SK-N-SH (cell line): ENCODE measurements at regions not wholly inside any gene's neighbourhood (a gene's known extent, or its start where the extent isn't known, plus 50 kb on each side); places are given as distances from the start of the nearest gene placed in this dataset.

Experiments used
- CTCF ChIA-PET: fragments of 300-600, 350-600 bp; formaldehyde crosslinking; extraction: SDS; loops from one replicate; lab custom pipeline; 2021; lab: Yijun Ruan, JAX
- POLR2A ChIA-PET: fragments of 350-600 bp; sonication (Branson Sonifier 250); formaldehyde crosslinking; extraction: SDS; loops from one replicate; lab custom pipeline; 2020; ENCODE audit warnings: antibody characterized with exemption, inconsistent platforms; lab: Yijun Ruan, JAX
- DNase-seq: peaks from one replicate; pipeline ENCODE4 v3.0.0; 2012
- H2AFZ ChIP-seq: fragments of 200-600 bp; sonication (generic); 2 replicates; pipeline ENCODE4 v1.8.1; 2016; ENCODE audit warnings: antibody characterized with exemption, mild to moderate bottlenecking, low read depth
- H3F3A ChIP-seq: fragments of 200-600 bp; sonication (generic); replicated peaks from 2 replicates; pipeline ENCODE3; 2016; ENCODE audit warnings: antibody characterized with exemption, mild to moderate bottlenecking; ENCODE audit not compliant: insufficient read depth
- H3K27ac ChIP-seq, 2 experiments: fragments of 200-500 bp in 1 of 2; fragments of 200-600 bp in 1 of 2; sonication (Bioruptor generic) in 1 of 2; sonication (generic), shearing (Covaris generic) in 1 of 2; 2 replicates each; pipeline versions ENCODE4 v1.5.1 to v1.6.1; 2014 to 2016; ENCODE audit warnings: low read depth in 2 of 2, inconsistent platforms in 1 of 2, low read length in 1 of 2, mild to moderate bottlenecking in 1 of 2, mixed read lengths in 1 of 2
- H3K27me3 ChIP-seq: fragments of 200-600 bp; sonication (generic), shearing (Covaris generic); 2 replicates; pipeline ENCODE4 v1.6.1; 2016; ENCODE audit warnings: mixed run types; ENCODE audit not compliant: insufficient read depth
- H3K36me3 ChIP-seq, 2 experiments: fragments of 200-500 bp in 1 of 2; fragments of 200-600 bp in 1 of 2; sonication (Bioruptor generic) in 1 of 2; sonication (generic) in 1 of 2; replicated peaks in 1 of 2; 2 replicates each; pipeline versions ENCODE3 to v1.5.1; 2014 to 2016; ENCODE audit warnings: low read length in 1 of 2, mild to moderate bottlenecking in 1 of 2; ENCODE audit not compliant: insufficient read depth in 2 of 2, control insufficient read depth in 1 of 2
- H3K4me1 ChIP-seq, 2 experiments: fragments of 200-500 bp in 1 of 2; fragments of 200-600 bp in 1 of 2; sonication (Bioruptor generic) in 1 of 2; sonication (generic), shearing (Covaris generic) in 1 of 2; 2 replicates each; pipeline versions ENCODE4 v1.5.1 to v1.6.1; 2014 to 2016; ENCODE audit warnings: low read depth in 1 of 2, low read length in 1 of 2, mixed run types in 1 of 2; ENCODE audit not compliant: insufficient read depth in 2 of 2, control insufficient read depth in 1 of 2
- H3K4me2 ChIP-seq: fragments of 200-600 bp; sonication (generic), shearing (Covaris generic); 2 replicates; pipeline ENCODE4 v1.6.1; 2017; ENCODE audit warnings: mixed run types
- H3K4me3 ChIP-seq, 2 experiments: fragments of 200-500 bp in 1 of 2; fragments of 200-600 bp in 1 of 2; sonication (Bioruptor generic) in 1 of 2; sonication (generic), shearing (Covaris generic) in 1 of 2; 2 replicates each; pipeline versions ENCODE4 v1.5.1 to v1.8.1; 2014 to 2016; ENCODE audit warnings: low read depth in 2 of 2, inconsistent platforms in 1 of 2, low read length in 1 of 2, mild to moderate bottlenecking in 1 of 2, mixed read lengths in 1 of 2, moderate library complexity in 1 of 2
- H3K79me2 ChIP-seq: fragments of 200-600 bp; sonication (generic); 2 replicates; pipeline ENCODE4 v1.8.1; 2017; ENCODE audit warnings: mild to moderate bottlenecking; ENCODE audit not compliant: insufficient read depth
- H3K9ac ChIP-seq: fragments of 200-600 bp; sonication (generic); 2 replicates; pipeline ENCODE4 v1.6.1; 2017; ENCODE audit warnings: mixed run types
- H3K9me2 ChIP-seq: fragments of 200-600 bp; sonication (generic); 2 replicates; pipeline ENCODE4 v1.6.1; 2017; ENCODE audit warnings: mixed run types
- H3K9me3 ChIP-seq: fragments of 200-600 bp; sonication (generic); 2 replicates; pipeline ENCODE4 v1.6.1; 2017; ENCODE audit warnings: mixed run types, mild to moderate bottlenecking, moderate library complexity
- H4K20me1 ChIP-seq: fragments of 200-600 bp; sonication (generic); 2 replicates; pipeline ENCODE4 v1.6.1; 2017; ENCODE audit warnings: mild to moderate bottlenecking, mixed run types; ENCODE audit not compliant: insufficient read depth
- CHD2 ChIP-seq: fragments of 150-350 bp; IDR thresholded peaks from 2 replicates; pipeline ENCODE4 v1.6.1; 2018; ENCODE audit warnings: low read length; ENCODE audit not compliant: partially characterized antibody
- ELF1 ChIP-seq: IDR thresholded peaks from 2 replicates; pipeline ENCODE4 v1.4.0; 2012
- EP300 ChIP-seq, 2 experiments: IDR thresholded peaks; 2 replicates each; pipeline versions ENCODE4 v1.4.0 to v1.6.1; 2012; ENCODE audit warnings: borderline replicate concordance in 1 of 2, low read depth in 1 of 2, low read length in 1 of 2
- FOXJ3 ChIP-seq: sonication (generic); formaldehyde crosslinking; IDR thresholded peaks from 2 replicates; pipeline ENCODE4 v1.5.1; 2020; ENCODE audit warnings: mild to moderate bottlenecking, missing genetic modification reagents
- GABPA ChIP-seq: IDR thresholded peaks from 2 replicates; pipeline ENCODE4 v1.4.0; 2012; ENCODE audit warnings: low read depth, mild to moderate bottlenecking
- MAX ChIP-seq: IDR thresholded peaks from 2 replicates; pipeline ENCODE4 v1.4.0; 2012; ENCODE audit warnings: low read depth
- MEF2A ChIP-seq: IDR thresholded peaks from 2 replicates; pipeline ENCODE4 v1.4.0; 2012; ENCODE audit warnings: low read depth, borderline replicate concordance
- MXI1 ChIP-seq: IDR thresholded peaks from 2 replicates; pipeline ENCODE4 v1.6.1; 2012; ENCODE audit warnings: mild to moderate bottlenecking, low read depth, low read length, improper control_type of control experiment
- NFIC ChIP-seq: IDR thresholded peaks from 2 replicates; pipeline ENCODE4 v1.4.0; 2012; ENCODE audit warnings: borderline replicate concordance
- PBX3 ChIP-seq: IDR thresholded peaks from 2 replicates; pipeline ENCODE4; 2012
- RAD21 ChIP-seq: IDR thresholded peaks from 2 replicates; pipeline ENCODE4 v1.6.1; 2012; ENCODE audit warnings: mild to moderate bottlenecking, low read length
- YY1 ChIP-seq: IDR thresholded peaks from 2 replicates; pipeline ENCODE4 v1.4.0; 2012; ENCODE audit warnings: low read depth, mild to moderate bottlenecking
- ZBTB33 ChIP-seq: IDR thresholded peaks from 2 replicates; pipeline ENCODE4 v1.4.0; 2012; ENCODE audit warnings: low read depth, borderline replicate concordance
- WGBS: methylation state at CpG from one replicate; pipeline ENCODE4 v1.1.6; 2017; ENCODE audit warnings: low lambda C conversion rate; 5-methylcytosine and 5-hydroxymethylcytosine counted together

- no peaks in the 10 kb centered on the region for H3K9me2 ChIP-seq
- CTCF ChIA-PET = interaction anchor here (1.1 to 1.5 kb wide), 5 partner anchors 22 to 663 kb away, joined by 3 to 7 read pairs (median 4); no protein-coding TSS in a partner anchor
- H4K20me1 ChIP-seq = no peaks in the 10 kb centered on the region
- H2AFZ ChIP-seq = no peak overlapping the region
- H3K4me2 ChIP-seq = no peak overlapping the region
- 7% methylated on average over 1 of the region's 1 CpG for WGBS
- no peak overlapping the region for H3K4me3 ChIP-seq
- no peaks in the 10 kb centered on the region for H3K79me2 ChIP-seq
- H3K4me1 ChIP-seq = no peaks in the 10 kb centered on the region; a peak in 2 of 4 replicates
- POLR2A ChIA-PET = no interaction called here
- H3K9me3 ChIP-seq = no peaks in the 10 kb centered on the region
- DNase-seq = no peak
- no peaks in the 10 kb centered on the region for H3K36me3 ChIP-seq
- H3F3A ChIP-seq = peaks cover 6% of the 10 kb centered on the region
- H3K27me3 ChIP-seq = no peaks in the 10 kb centered on the region
- H3K9ac ChIP-seq = no peak overlapping the region
- H3K27ac ChIP-seq = no peak overlapping the region
- TF ChIP-seq MAX (no peak), RAD21 (no peak)
These were observed 422.8 kb upstream of the HNRNPA3 start for GRCh38 chr2:176789751-176790150.

DNA sequence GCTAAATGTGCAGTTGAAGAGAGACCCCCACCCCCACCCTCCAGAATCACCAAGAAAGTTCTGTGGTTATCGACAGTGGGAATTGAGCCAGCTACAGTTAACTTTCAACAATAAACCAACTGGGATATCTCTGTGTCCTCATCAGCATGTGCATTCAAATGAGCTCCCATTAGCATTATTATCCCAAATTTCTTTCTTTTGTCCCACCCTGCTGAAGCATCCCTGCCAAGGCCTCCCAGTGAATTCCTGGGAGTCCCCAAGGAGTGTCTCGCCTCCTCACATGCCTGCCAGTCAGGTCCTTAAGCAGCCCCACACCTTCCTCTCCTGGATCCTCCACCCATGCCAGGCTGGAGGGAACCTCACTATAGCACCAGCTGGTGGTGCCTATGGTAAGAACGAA, 422.1 kb upstream of the HNRNPA3 start:
- TF ChIP-seq NFIC = no peak
- no peak for TF ChIP-seq ELF1
- no peak for TF ChIP-seq YY1
- no peak for TF ChIP-seq MXI1
- no peak for TF ChIP-seq EP300 (IDR thresholded peaks at IDR 0.05; ENCODE audit: borderline replicate concordance in 1 of 2, low read depth in 1 of 2, low read length in 1 of 2)
- no peak for TF ChIP-seq GABPA
- TF ChIP-seq PBX3 = no peak
- TF ChIP-seq FOXJ3 (CRISPR knock-in tag) = no peak
- H2AFZ ChIP-seq = no peak overlapping the region
- no peaks in the 10 kb centered on the region for H3K9me3 ChIP-seq
- H3K36me3 ChIP-seq = no peaks in the 10 kb centered on the region
- ChIA-PET POLR2A (no interaction called here), CTCF (interaction anchor here (0.8 to 1.5 kb wide), 2 partner anchors 65 to 664 kb away, joined by 3 to 4 read pairs; no protein-coding TSS in a partner anchor)
- H3K27me3 ChIP-seq = no peaks in the 10 kb centered on the region
- WGBS = 51% methylated on average over 3 of the region's 3 CpGs
- H3K9ac ChIP-seq = no peak overlapping the region
- no peak overlapping the region for H3K4me3 ChIP-seq
- H3K27ac ChIP-seq = no peak overlapping the region
- H3K79me2 ChIP-seq = no peaks in the 10 kb centered on the region
- H3K4me1 ChIP-seq = no peaks in the 10 kb centered on the region; a peak in 2 of 4 replicates
- no peaks in the 10 kb centered on the region for H4K20me1 ChIP-seq
- peaks cover 6% of the 10 kb centered on the region for H3F3A ChIP-seq
- no peak for DNase-seq
- H3K9me2 ChIP-seq = no peaks in the 10 kb centered on the region
- no peak overlapping the region for H3K4me2 ChIP-seq

- Histone ChIP-seq H3K4me3 (no peak overlapping the region), H3K9ac (no peak overlapping the region), H4K20me1 (no peaks in the 10 kb centered on the region), H3K27me3 (no peaks in the 10 kb centered on the region), H3K4me2 (no peak overlapping the region), H3K4me1 (no peaks in the 10 kb centered on the region; a peak in 1 of 4 replicates), H3K36me3 (no peaks in the 10 kb centered on the region), H3K79me2 (no peaks in the 10 kb centered on the region), H3K9me2 (no peaks in the 10 kb centered on the region), H2AFZ (no peak overlapping the region), H3K9me3 (no peaks in the 10 kb centered on the region), H3K27ac (no peak overlapping the region), H3F3A (peaks cover 6% of the 10 kb centered on the region)
- ChIA-PET POLR2A (no interaction called here), CTCF (interaction anchor here (0.6 to 1.6 kb wide), 4 partner anchors 16 to 832 kb away, joined by 3 to 5 read pairs (median 4); no protein-coding TSS in a partner anchor)
- no peak for DNase-seq
- no peak for TF ChIP-seq ZBTB33
- TF ChIP-seq ELF1 = no peak
- no peak for TF ChIP-seq MEF2A
- no peak for TF ChIP-seq MXI1
- no peak for TF ChIP-seq CHD2
- 74% methylated on average over 6 of the region's 6 CpGs for WGBS
These were observed 418.8 kb upstream of the HNRNPA3 start for GRCh38 chr2:176793792-176794191.
